ENCODE measurements at regions not wholly inside any gene's neighbourhood (a gene's known extent, or its start where the extent isn't known, plus 50 kb on each side); places are given as distances from the start of the nearest gene placed in this dataset.

DNA sequence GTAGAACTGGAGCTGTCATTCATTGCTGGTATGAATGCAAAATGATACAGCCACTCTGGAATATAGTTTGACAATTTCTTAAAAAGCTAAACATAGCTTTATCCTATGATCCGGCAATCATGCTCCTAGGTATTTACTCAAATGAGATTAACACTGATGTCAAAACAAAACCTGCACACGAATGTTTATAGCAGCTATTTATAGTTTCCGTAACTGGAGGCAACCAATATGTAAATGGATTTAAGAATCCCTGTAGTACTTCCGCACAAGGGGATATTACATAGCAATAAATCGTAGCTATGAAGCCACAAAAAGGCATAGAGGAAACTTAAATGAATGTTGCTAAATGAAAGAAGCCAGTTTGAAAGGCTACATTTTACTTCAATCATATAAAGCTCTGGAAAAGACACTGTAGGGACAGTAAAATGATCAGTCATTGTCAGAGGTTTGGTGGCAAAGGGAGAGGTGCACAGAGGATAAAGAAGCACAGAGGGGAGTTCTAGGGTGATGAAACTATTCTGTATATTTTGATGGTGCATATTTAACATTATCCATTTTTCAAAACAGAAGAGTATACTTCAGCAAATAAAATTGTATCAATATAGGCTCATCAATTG, 1893.0 kb upstream of the PCDH20 start:
- no peak for TF ChIP-seq POLR2A (IDR thresholded peaks at IDR 0.05; ENCODE audit: low read depth, low read length)
- TF ChIP-seq, protein P1, sequence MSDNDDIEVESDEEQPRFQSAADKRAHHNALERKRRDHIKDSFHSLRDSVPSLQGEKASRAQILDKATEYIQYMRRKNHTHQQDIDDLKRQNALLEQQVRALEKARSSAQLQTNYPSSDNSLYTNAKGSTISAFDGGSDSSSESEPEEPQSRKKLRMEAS (IDR thresholded peaks at IDR 0.05; ENCODE audit: insufficient read depth, insufficient read length): no peak
- TF ChIP-seq, protein P2, sequence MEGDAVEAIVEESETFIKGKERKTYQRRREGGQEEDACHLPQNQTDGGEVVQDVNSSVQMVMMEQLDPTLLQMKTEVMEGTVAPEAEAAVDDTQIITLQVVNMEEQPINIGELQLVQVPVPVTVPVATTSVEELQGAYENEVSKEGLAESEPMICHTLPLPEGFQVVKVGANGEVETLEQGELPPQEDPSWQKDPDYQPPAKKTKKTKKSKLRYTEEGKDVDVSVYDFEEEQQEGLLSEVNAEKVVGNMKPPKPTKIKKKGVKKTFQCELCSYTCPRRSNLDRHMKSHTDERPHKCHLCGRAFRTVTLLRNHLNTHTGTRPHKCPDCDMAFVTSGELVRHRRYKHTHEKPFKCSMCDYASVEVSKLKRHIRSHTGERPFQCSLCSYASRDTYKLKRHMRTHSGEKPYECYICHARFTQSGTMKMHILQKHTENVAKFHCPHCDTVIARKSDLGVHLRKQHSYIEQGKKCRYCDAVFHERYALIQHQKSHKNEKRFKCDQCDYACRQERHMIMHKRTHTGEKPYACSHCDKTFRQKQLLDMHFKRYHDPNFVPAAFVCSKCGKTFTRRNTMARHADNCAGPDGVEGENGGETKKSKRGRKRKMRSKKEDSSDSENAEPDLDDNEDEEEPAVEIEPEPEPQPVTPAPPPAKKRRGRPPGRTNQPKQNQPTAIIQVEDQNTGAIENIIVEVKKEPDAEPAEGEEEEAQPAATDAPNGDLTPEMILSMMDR (IDR thresholded peaks at IDR 0.05; ENCODE audit: extremely low read depth in 1 of 2, insufficient read depth in 1 of 2, low read depth in 1 of 2, low read length in 2 of 2): no peak
- no peak for TF ChIP-seq MYC (IDR thresholded peaks at IDR 0.05; ENCODE audit: low read depth, low read length)
- no peak for TF ChIP-seq EZH2 (IDR thresholded peaks at IDR 0.05; ENCODE audit: borderline replicate concordance, low read depth, low read length, severe bottlenecking)

All from endothelial cell of umbilical vein (primary cell).